ENCODE measurements at regions not wholly inside any gene's neighbourhood (a gene's known extent, or its start where the extent isn't known, plus 50 kb on each side); places are given as distances from the start of the nearest gene placed in this dataset.
"Not testable (repeated sequence)": the region's sequence is repeated elsewhere in the genome, so short reads cannot be mapped to it uniquely, and the experiment has no call there.

GRCh38 chr18:42373584-42373983 is 418.6 kb downstream of the PIK3C3 start:
- Histone ChIP-seq H2AFZ (ENCODE audit: low read length) (no peak overlapping the region), H3K4me2 (ENCODE audit: extremely low read depth, insufficient read depth, low read length) (no peak overlapping the region), H3K4me1 (ENCODE audit: control insufficient read depth, extremely low read depth, insufficient read depth, low read length) (no peaks in the 10 kb centered on the region), H4K20me1 (ENCODE audit: control insufficient read depth, extremely low read depth, insufficient read depth, low read length) (no peaks in the 10 kb centered on the region), H3K4me3 (replicated peaks in 1 of 4; ENCODE audit: control extremely low read depth in 1 of 4, insufficient read depth in 1 of 4, low read depth in 3 of 4, low read length in 4 of 4) (no peak overlapping the region), H3K36me3 (ENCODE audit: control insufficient read depth, insufficient read depth, low read length) (no peaks in the 10 kb centered on the region), H3K27ac (ENCODE audit: insufficient read depth, low read length) (no peak overlapping the region), H3K9me3 (ENCODE audit: control insufficient read depth, insufficient read depth, low read depth, low read length) (no peaks in the 10 kb centered on the region), H3K79me2 (ENCODE audit: control insufficient read depth, insufficient read depth, low read length) (no peaks in the 10 kb centered on the region), H3K9ac (ENCODE audit: insufficient read depth, low read length) (no peak overlapping the region), H3K27me3 (ENCODE audit: control insufficient read depth, insufficient read depth, low read length) (no peaks in the 10 kb centered on the region)
- no peak for TF ChIP-seq EZH2 (IDR thresholded peaks at IDR 0.05; ENCODE audit: low read length, missing control alignments)
- no peak for TF ChIP-seq CTCF (conservative IDR thresholded peaks at IDR 0.05 in 1 of 2, IDR thresholded peaks at IDR 0.05 in 1 of 2; ENCODE audit: low read depth in 1 of 2, low read length in 2 of 2)
- DNase-seq (ENCODE audit: low read depth in 2 of 2): no peak

GRCh38 chr18:42374961-42375360 is 419.9 kb downstream of the PIK3C3 start:
- no peaks in the 10 kb centered on the region for H3K9me3 ChIP-seq (ENCODE audit: control insufficient read depth, insufficient read depth, low read depth, low read length)
- H3K9ac ChIP-seq (ENCODE audit: insufficient read depth, low read length): no peak overlapping the region
- no peak overlapping the region for H3K4me3 ChIP-seq (replicated peaks in 1 of 4; ENCODE audit: control extremely low read depth in 1 of 4, insufficient read depth in 1 of 4, low read depth in 3 of 4, low read length in 4 of 4)
- no peak overlapping the region for H2AFZ ChIP-seq (ENCODE audit: low read length)
- H3K36me3 ChIP-seq (ENCODE audit: control insufficient read depth, insufficient read depth, low read length): no peaks in the 10 kb centered on the region
- no peaks in the 10 kb centered on the region for H3K27me3 ChIP-seq (ENCODE audit: control insufficient read depth, insufficient read depth, low read length)
- no peaks in the 10 kb centered on the region for H3K79me2 ChIP-seq (ENCODE audit: control insufficient read depth, insufficient read depth, low read length)
- H4K20me1 ChIP-seq (ENCODE audit: control insufficient read depth, extremely low read depth, insufficient read depth, low read length): no peaks in the 10 kb centered on the region
- TF ChIP-seq EZH2 (IDR thresholded peaks at IDR 0.05; ENCODE audit: low read length, missing control alignments): no peak
- TF ChIP-seq CTCF (conservative IDR thresholded peaks at IDR 0.05 in 1 of 2, IDR thresholded peaks at IDR 0.05 in 1 of 2; ENCODE audit: low read depth in 1 of 2, low read length in 2 of 2): no peak
- no peak overlapping the region for H3K27ac ChIP-seq (ENCODE audit: insufficient read depth, low read length)
- H3K4me1 ChIP-seq (ENCODE audit: control insufficient read depth, extremely low read depth, insufficient read depth, low read length): no peaks in the 10 kb centered on the region
- no peak overlapping the region for H3K4me2 ChIP-seq (ENCODE audit: extremely low read depth, insufficient read depth, low read length)
- no peak for DNase-seq (ENCODE audit: low read depth in 2 of 2)

GRCh38 chr18:42378854-42379253 is 423.8 kb downstream of the PIK3C3 start:
- not testable (repeated sequence) for H3K27ac ChIP-seq (ENCODE audit: insufficient read depth, low read length); H4K20me1 ChIP-seq (ENCODE audit: control insufficient read depth, extremely low read depth, insufficient read depth, low read length); H3K4me1 ChIP-seq (ENCODE audit: control insufficient read depth, extremely low read depth, insufficient read depth, low read length); H3K4me3 ChIP-seq (replicated peaks in 1 of 4; ENCODE audit: control extremely low read depth in 1 of 4, insufficient read depth in 1 of 4, low read depth in 3 of 4, low read length in 4 of 4); H3K9me3 ChIP-seq (ENCODE audit: control insufficient read depth, insufficient read depth, low read depth, low read length); H3K27me3 ChIP-seq (ENCODE audit: control insufficient read depth, insufficient read depth, low read length); H3K4me2 ChIP-seq (ENCODE audit: extremely low read depth, insufficient read depth, low read length); DNase-seq (ENCODE audit: low read depth in 2 of 2); H3K79me2 ChIP-seq (ENCODE audit: control insufficient read depth, insufficient read depth, low read length); H3K36me3 ChIP-seq (ENCODE audit: control insufficient read depth, insufficient read depth, low read length); H2AFZ ChIP-seq (ENCODE audit: low read length); H3K9ac ChIP-seq (ENCODE audit: insufficient read depth, low read length)

GRCh38 chr18:42381236-42381635 is 426.2 kb downstream of the PIK3C3 start:
- not testable (repeated sequence) for DNase-seq (ENCODE audit: low read depth in 2 of 2); H3K4me3 ChIP-seq (replicated peaks in 1 of 4; ENCODE audit: control extremely low read depth in 1 of 4, insufficient read depth in 1 of 4, low read depth in 3 of 4, low read length in 4 of 4); H3K27me3 ChIP-seq (ENCODE audit: control insufficient read depth, insufficient read depth, low read length); H3K4me2 ChIP-seq (ENCODE audit: extremely low read depth, insufficient read depth, low read length); H3K36me3 ChIP-seq (ENCODE audit: control insufficient read depth, insufficient read depth, low read length); H3K27ac ChIP-seq (ENCODE audit: insufficient read depth, low read length); H4K20me1 ChIP-seq (ENCODE audit: control insufficient read depth, extremely low read depth, insufficient read depth, low read length); H3K9ac ChIP-seq (ENCODE audit: insufficient read depth, low read length); H3K9me3 ChIP-seq (ENCODE audit: control insufficient read depth, insufficient read depth, low read depth, low read length); H3K79me2 ChIP-seq (ENCODE audit: control insufficient read depth, insufficient read depth, low read length); H2AFZ ChIP-seq (ENCODE audit: low read length); H3K4me1 ChIP-seq (ENCODE audit: control insufficient read depth, extremely low read depth, insufficient read depth, low read length)

Data from fibroblast of lung (primary cell).